GM18858 (cell line): ENCODE measurements at regions not wholly inside any gene's neighbourhood (a gene's known extent, or its start where the extent isn't known, plus 50 kb on each side); places are given as distances from the start of the nearest gene placed in this dataset.
"Not testable (repeated sequence)": the region's sequence is repeated elsewhere in the genome, so short reads cannot be mapped to it uniquely, and the experiment has no call there.

ENCODE experiments used
- ATAC-seq: cut with Tn5 transposase; IDR thresholded peaks from one replicate; pipeline ENCODE4 v1.9.1; 2021; ENCODE audit not compliant: unreplicated experiment

- no peak for ATAC-seq
Observed at GRCh38 chr6:40705354-40705753, 118.2 kb upstream of the LRFN2 start.

- ATAC-seq, result no peak
Observed at GRCh38 chr6:40701352-40702007, 114.3 kb upstream of the LRFN2 start.

- ATAC-seq, result no peak
Observed at GRCh38 chr6:40700006-40700580, 112.9 kb upstream of the LRFN2 start.

GRCh38 chr6:40695750-40696415 lies 108.7 kb upstream of the LRFN2 start:
- ATAC-seq, result no peak

GRCh38 chr6:40695114-40695513 lies 108.0 kb upstream of the LRFN2 start:
- ATAC-seq, result no peak

GRCh38 chr6:40693768-40694167 lies 106.6 kb upstream of the LRFN2 start:
- no peak for ATAC-seq

- ATAC-seq, result no peak
Observed at GRCh38 chr6:40692337-40692736, 105.2 kb upstream of the LRFN2 start.

GRCh38 chr6:40689185-40689584 lies 102.0 kb upstream of the LRFN2 start:
- ATAC-seq, result no peak

GRCh38 chr6:40688214-40688761 lies 101.1 kb upstream of the LRFN2 start:
- no peak for ATAC-seq

GRCh38 chr6:40685862-40686261 lies 98.7 kb upstream of the LRFN2 start:
- ATAC-seq, result no peak

GRCh38 chr6:40681622-40682021 lies 94.5 kb upstream of the LRFN2 start:
- ATAC-seq, result no peak

- ATAC-seq, result no peak
Observed at GRCh38 chr6:40678941-40679340, 91.8 kb upstream of the LRFN2 start.

GRCh38 chr6:40674170-40674569 lies 87.0 kb upstream of the LRFN2 start:
- ATAC-seq, result no peak

- no peak for ATAC-seq
Observed at GRCh38 chr6:40672087-40672486, 84.9 kb upstream of the LRFN2 start.

GRCh38 chr6:40671694-40672050 lies 84.5 kb upstream of the LRFN2 start:
- ATAC-seq, result no peak

GRCh38 chr6:40671001-40671693 lies 84.0 kb upstream of the LRFN2 start:
- no peak for ATAC-seq

- no peak for ATAC-seq
Observed at GRCh38 chr6:40669343-40669742, 82.2 kb upstream of the LRFN2 start.

GRCh38 chr6:40668203-40668602 lies 81.0 kb upstream of the LRFN2 start:
- ATAC-seq, result no peak

GRCh38 chr6:40666530-40666929 lies 79.4 kb upstream of the LRFN2 start:
- ATAC-seq, result no peak

- ATAC-seq, result no peak
Observed at GRCh38 chr6:40661726-40662125, 74.6 kb upstream of the LRFN2 start.

- not testable (repeated sequence) for ATAC-seq
Observed at GRCh38 chr6:40656772-40657171, 69.6 kb upstream of the LRFN2 start.

GRCh38 chr6:40654828-40655227 lies 67.7 kb upstream of the LRFN2 start:
- ATAC-seq, result no peak
